ENCODE measurements at regions not wholly inside any gene's neighbourhood (a gene's known extent, or its start where the extent isn't known, plus 50 kb on each side); places are given as distances from the start of the nearest gene placed in this dataset.

DNA sequence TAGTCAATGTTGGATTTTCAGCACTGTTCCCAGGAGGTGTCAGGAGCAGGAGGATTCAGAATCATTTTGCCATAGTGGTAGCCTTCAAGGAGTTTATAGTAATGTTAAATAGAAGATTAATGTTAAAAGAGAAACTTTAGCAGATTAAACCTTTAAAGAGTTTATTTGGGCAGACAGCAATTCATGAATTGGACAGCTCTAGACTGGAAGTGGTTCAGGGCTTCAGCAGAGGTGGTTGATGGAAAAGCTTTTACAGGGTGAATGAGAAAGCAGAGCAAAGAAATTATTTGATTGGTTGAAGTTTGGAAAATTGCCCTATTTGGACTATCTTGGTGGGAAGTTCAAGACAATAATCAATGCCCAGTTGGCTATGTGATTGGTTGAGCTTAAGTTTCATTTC is 416.6 kb upstream of the TBL1XR1 start:
- no peak for TF ChIP-seq POLR2A (IDR thresholded peaks at IDR 0.05)
- TF ChIP-seq, protein P1, sequence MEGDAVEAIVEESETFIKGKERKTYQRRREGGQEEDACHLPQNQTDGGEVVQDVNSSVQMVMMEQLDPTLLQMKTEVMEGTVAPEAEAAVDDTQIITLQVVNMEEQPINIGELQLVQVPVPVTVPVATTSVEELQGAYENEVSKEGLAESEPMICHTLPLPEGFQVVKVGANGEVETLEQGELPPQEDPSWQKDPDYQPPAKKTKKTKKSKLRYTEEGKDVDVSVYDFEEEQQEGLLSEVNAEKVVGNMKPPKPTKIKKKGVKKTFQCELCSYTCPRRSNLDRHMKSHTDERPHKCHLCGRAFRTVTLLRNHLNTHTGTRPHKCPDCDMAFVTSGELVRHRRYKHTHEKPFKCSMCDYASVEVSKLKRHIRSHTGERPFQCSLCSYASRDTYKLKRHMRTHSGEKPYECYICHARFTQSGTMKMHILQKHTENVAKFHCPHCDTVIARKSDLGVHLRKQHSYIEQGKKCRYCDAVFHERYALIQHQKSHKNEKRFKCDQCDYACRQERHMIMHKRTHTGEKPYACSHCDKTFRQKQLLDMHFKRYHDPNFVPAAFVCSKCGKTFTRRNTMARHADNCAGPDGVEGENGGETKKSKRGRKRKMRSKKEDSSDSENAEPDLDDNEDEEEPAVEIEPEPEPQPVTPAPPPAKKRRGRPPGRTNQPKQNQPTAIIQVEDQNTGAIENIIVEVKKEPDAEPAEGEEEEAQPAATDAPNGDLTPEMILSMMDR (IDR thresholded peaks at IDR 0.05), result no peak
